Kidney (tissue), 13 donors: ENCODE measurements at regions not wholly inside any gene's neighbourhood (a gene's known extent, or its start where the extent isn't known, plus 50 kb on each side); places are given as distances from the start of the nearest gene placed in this dataset.

Experiments
- DNase-seq, 5 donors: peaks; one replicate each; pipeline ENCODE4 v3.0.0-alpha.2; 2013 to 2020
- FAIRE-seq: peaks from 2 replicates; lab custom pipeline; 2012; peaks lifted over from hg19 to GRCh38; lab: Jason Lieb, UNC
- H3K27ac ChIP-seq, 2 donors: one replicate each; pipeline ENCODE4 v1.7.0; 2013; ENCODE audit warnings: low read depth in 2 of 2, low read length in 2 of 2, inconsistent platforms in 1 of 2
- H3K27me3 ChIP-seq: one replicate; pipeline ENCODE4 v1.7.1; 2013; ENCODE audit warnings: low read length, inconsistent platforms; ENCODE audit not compliant: control insufficient read depth, insufficient read depth
- H3K36me3 ChIP-seq, 3 donors: one replicate each; pipeline versions ENCODE4 v1.7.0 to v1.7.1; 2013; ENCODE audit warnings: low read length in 3 of 3, control low read depth in 1 of 3, inconsistent platforms in 1 of 3; ENCODE audit not compliant: insufficient read depth in 3 of 3, control insufficient read depth in 2 of 3
- H3K4me1 ChIP-seq, 3 donors: one replicate each; pipeline versions ENCODE4 v1.7.0 to v1.7.1; 2013; ENCODE audit warnings: low read length in 3 of 3, inconsistent platforms in 1 of 3, low read depth in 1 of 3; ENCODE audit not compliant: control insufficient read depth in 2 of 3, insufficient read depth in 2 of 3
- H3K4me3 ChIP-seq, 3 donors: one replicate each; pipeline versions ENCODE4 v1.7.0 to v1.8.1; 2013; ENCODE audit warnings: low read length in 3 of 3, control low read depth in 1 of 3, inconsistent platforms in 1 of 3
- H3K9ac ChIP-seq, 3 donors: one replicate each; pipeline versions ENCODE4 v1.7.0 to v1.7.1; 2013; ENCODE audit warnings: low read length in 3 of 3, control low read depth in 1 of 3, inconsistent platforms in 1 of 3
- H3K9me3 ChIP-seq, 3 donors: one replicate each; pipeline versions ENCODE4 v1.7.0 to v1.7.1; 2013; ENCODE audit warnings: low read length in 3 of 3, control low read depth in 1 of 3, inconsistent platforms in 1 of 3; ENCODE audit not compliant: control insufficient read depth in 2 of 3, insufficient read depth in 1 of 3
- CTCF ChIP-seq: IDR thresholded peaks from 3 replicates; pipeline ENCODE4 v1.5.1; 2012; ENCODE audit warnings: mild to moderate bottlenecking, moderate library complexity, borderline replicate concordance; ENCODE audit not compliant: insufficient read depth; ENCODE audit errors: extremely low read depth
- intact Hi-C: fragments of 100-400 bp; cut with DNase I; formaldehyde crosslinking; loops from one replicate; pipeline ENCODE4 v1.11.1; 2022
- donor health status: control.
- donor health status: control.
- donor health status: control.
- donor health status: control.
- donor health status: control.
- donor health status: DM: yes; HTN: yes; CAD: no.
- donor health status: Normal renal cell carcinoma (clear cell type).

GRCh38 chr7:11313801-11314200 lies 340.1 kb downstream of the PHF14 start:
- Histone ChIP-seq H3K4me1 (no peaks in the 10 kb centered on the region), H3K36me3 (no peaks in the 10 kb centered on the region), H3K9me3 (no peaks in the 10 kb centered on the region), H3K27me3 (no peaks in the 10 kb centered on the region), H3K4me3 (no peak overlapping the region), H3K9ac (no peak overlapping the region), H3K27ac (no peak overlapping the region)
- TF ChIP-seq CTCF, result no peak
- no peak for DNase-seq
- intact Hi-C loops, result no loop called here
- no peak for FAIRE-seq

GRCh38 chr7:11315666-11316258 lies 342.1 kb downstream of the PHF14 start:
- DNase-seq, result no peak
- Histone ChIP-seq H3K9ac (no peak overlapping the region), H3K4me1 (no peaks in the 10 kb centered on the region), H3K9me3 (no peaks in the 10 kb centered on the region), H3K27ac (no peak overlapping the region), H3K36me3 (no peaks in the 10 kb centered on the region), H3K4me3 (no peak overlapping the region), H3K27me3 (no peaks in the 10 kb centered on the region)
- TF ChIP-seq CTCF, result no peak
- FAIRE-seq, result no peak
- intact Hi-C loops, result no loop called here

DNA sequence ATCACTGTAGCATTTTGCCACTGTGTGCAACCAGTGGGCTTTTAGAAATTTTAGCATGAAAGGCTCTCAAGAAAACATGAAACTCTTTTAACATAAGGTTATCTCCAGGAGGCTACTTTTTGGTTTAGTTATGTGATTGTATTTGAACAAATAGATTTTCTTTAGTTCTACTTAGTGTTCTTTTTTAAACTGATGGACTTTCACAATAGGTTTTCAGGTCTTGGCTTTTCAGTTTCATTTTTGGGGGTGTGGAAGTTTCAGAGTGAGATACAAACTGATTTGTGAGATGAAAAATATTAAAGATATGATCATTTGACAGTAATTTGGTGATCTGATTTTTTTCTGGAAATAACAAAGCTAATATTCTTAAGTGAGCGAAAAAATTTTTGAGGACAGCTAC lies 344.1 kb downstream of the PHF14 start:
- Histone ChIP-seq H3K4me3 (no peak overlapping the region), H3K9ac (no peak overlapping the region), H3K36me3 (no peaks in the 10 kb centered on the region), H3K27ac (no peak overlapping the region), H3K9me3 (no peaks in the 10 kb centered on the region), H3K4me1 (no peaks in the 10 kb centered on the region), H3K27me3 (no peaks in the 10 kb centered on the region)
- intact Hi-C loops, result no loop called here
- TF ChIP-seq CTCF, result no peak
- FAIRE-seq (no peak), DNase-seq (no peak)
